GM19240 (cell line): ENCODE measurements at regions not wholly inside any gene's neighbourhood (a gene's known extent, or its start where the extent isn't known, plus 50 kb on each side); places are given as distances from the start of the nearest gene placed in this dataset.

ENCODE experiments used
- DNase-seq: peaks from one replicate; pipeline ENCODE4 v3.0.0; 2011; ENCODE audit warnings: low spot score; ENCODE audit not compliant: insufficient read length

DNA sequence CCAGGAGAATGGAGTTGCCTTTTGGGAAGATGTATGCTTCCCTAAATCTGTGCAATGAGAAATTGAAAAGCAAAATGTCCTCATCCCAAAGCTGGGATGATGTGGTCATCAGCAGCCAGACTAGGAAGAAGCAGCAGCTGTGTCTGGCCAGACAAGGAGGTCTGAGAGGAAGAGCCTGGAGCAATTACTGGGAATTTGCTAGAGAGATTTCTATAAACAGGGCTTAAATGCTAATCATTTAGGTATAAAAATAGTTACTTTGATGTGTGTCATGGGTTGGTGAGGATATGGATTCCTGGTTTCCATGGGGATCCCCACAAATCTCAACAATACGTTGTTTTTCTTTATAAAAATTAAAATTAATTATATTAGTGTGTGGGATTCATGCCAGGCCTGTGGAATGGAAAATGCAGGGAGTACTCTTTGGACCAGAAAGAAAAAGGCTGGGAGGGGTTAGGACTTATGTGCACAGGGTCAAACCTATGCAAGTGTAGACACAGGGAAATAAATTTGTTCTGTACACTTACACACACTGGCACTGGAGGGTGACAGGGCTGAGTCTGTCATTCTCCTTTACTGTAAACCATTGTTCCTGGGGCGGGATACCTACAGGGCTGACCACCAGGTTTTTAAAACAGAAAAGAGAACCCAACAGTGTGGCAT lies 58.7 kb upstream of the TRPC7 start:
- no peak for DNase-seq

- no peak for DNase-seq
These were observed 55.0 kb upstream of the TRPC7 start for GRCh38 chr5:136420168-136420898.

DNA sequence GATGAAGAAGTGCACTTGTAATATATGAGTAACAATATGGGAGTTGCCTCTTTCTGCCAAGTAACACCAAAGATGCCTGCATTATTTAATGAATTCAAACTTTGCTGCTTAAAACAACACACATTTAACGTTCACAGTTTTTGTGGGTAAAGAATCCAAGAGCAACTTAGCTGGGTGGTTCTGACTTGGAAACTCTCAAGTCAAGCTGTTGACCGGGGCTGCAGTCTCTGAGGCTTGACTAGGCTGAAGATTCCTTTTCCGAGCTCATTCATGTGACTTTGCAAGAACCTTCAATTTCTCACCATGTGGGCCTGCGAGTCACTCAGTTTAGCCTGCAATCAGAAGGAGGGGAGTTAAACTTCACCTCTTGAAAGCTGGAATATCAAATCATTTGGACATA lies 53.0 kb upstream of the TRPC7 start:
- no peak for DNase-seq
